ENCODE measurements at regions not wholly inside any gene's neighbourhood (a gene's known extent, or its start where the extent isn't known, plus 50 kb on each side); places are given as distances from the start of the nearest gene placed in this dataset.

DNA sequence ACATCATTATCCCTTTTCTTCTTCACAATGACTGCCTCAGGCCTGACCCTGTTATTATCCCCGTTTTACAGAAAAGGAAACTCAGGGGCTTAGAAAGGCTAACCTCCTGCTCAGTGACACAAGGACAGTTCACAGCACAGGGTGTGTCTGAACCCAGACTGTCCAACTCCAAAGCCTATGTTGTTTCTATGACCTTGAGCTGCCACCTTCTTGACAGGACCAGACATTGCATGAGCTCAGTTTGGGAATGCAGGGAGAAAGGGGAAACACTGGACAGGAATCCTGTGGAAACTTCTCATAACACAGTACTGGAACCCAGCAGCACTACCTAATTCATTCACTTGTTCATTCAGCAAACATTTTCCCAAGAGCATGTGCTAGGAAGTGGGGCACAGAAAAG is 472.8 kb downstream of the CDK5RAP2 start:
- Histone ChIP-seq H3K9ac (ENCODE audit: extremely low read depth, insufficient read length, low read length) (no peak overlapping the region), H4K20me1 (ENCODE audit: control insufficient read depth, insufficient read depth, insufficient read length) (no peaks in the 10 kb centered on the region), H3K79me1 (ENCODE audit: insufficient read depth, low read depth, low read length, poor library complexity, severe bottlenecking) (no peaks in the 10 kb centered on the region), H3K4ac (ENCODE audit: low read depth, low read length) (no peak overlapping the region), H2AFZ (ENCODE audit: low read length) (no peak overlapping the region), H3K79me2 (ENCODE audit: insufficient read depth, low read length) (no peaks in the 10 kb centered on the region), H2BK20ac (ENCODE audit: low read depth, low read length, poor library complexity, severe bottlenecking) (no peak overlapping the region), H3K23me2 (ENCODE audit: insufficient read length, low read depth, low read length, poor library complexity, severe bottlenecking) (no peaks in the 10 kb centered on the region), H2BK5ac (ENCODE audit: insufficient read length, low read length) (no peak overlapping the region), H3K9me3 (ENCODE audit: control insufficient read depth, low read depth, low read length) (no peaks in the 10 kb centered on the region), H3K27me3 (ENCODE audit: insufficient read depth, low read length) (no peaks in the 10 kb centered on the region), H3K14ac (ENCODE audit: insufficient read depth, low read length) (no peak overlapping the region), H2BK15ac (ENCODE audit: low read depth, low read length) (no peak overlapping the region), H3K4me1 (ENCODE audit: insufficient read depth, low read length) (no peaks in the 10 kb centered on the region), H4K8ac (replicated peaks; ENCODE audit: insufficient read length, low read depth, low read length) (no peak overlapping the region), H2BK120ac (ENCODE audit: low read depth, low read length, poor library complexity, severe bottlenecking) (no peak overlapping the region), H4K5ac (ENCODE audit: insufficient read length, low read depth, low read length) (no peak overlapping the region), H3K18ac (ENCODE audit: insufficient read length, low read depth, low read length) (no peak overlapping the region), H3K56ac (ENCODE audit: insufficient read length, low read depth, low read length) (no peak overlapping the region), H3K23ac (ENCODE audit: insufficient read length, low read depth, low read length) (no peak overlapping the region), H3T11ph (ENCODE audit: low read length) (no peak overlapping the region), H4K91ac (ENCODE audit: insufficient read length, low read depth, low read length) (no peak overlapping the region), H3K4me2 (ENCODE audit: insufficient read depth, insufficient read length, low read length) (no peak overlapping the region), H2BK12ac (ENCODE audit: insufficient read length, low read depth, low read length) (no peak overlapping the region), H2AK5ac (ENCODE audit: insufficient read length, low read length) (no peak overlapping the region), H3K27ac (ENCODE audit: insufficient read length, low read depth, low read length) (no peak overlapping the region)
- Mint-ChIP-seq H3K27me3 (ENCODE audit: low read depth) (no peaks in the 10 kb centered on the region), H3K36me3 (ENCODE audit: insufficient read depth in 1 of 3, low read depth in 3 of 3) (no peaks in the 10 kb centered on the region), H3K9me3 (no peaks in the 10 kb centered on the region), H3K27ac (peak overlapping the region in 1 of 3 experiments; percentile 14; a peak in 1 of 7 replicates), H3K4me1 (peaks cover 29 to 33% of the 10 kb centered on the region in 2 experiments), H3K4me3 (no peak overlapping the region)
- TF ChIP-seq, protein P1, sequence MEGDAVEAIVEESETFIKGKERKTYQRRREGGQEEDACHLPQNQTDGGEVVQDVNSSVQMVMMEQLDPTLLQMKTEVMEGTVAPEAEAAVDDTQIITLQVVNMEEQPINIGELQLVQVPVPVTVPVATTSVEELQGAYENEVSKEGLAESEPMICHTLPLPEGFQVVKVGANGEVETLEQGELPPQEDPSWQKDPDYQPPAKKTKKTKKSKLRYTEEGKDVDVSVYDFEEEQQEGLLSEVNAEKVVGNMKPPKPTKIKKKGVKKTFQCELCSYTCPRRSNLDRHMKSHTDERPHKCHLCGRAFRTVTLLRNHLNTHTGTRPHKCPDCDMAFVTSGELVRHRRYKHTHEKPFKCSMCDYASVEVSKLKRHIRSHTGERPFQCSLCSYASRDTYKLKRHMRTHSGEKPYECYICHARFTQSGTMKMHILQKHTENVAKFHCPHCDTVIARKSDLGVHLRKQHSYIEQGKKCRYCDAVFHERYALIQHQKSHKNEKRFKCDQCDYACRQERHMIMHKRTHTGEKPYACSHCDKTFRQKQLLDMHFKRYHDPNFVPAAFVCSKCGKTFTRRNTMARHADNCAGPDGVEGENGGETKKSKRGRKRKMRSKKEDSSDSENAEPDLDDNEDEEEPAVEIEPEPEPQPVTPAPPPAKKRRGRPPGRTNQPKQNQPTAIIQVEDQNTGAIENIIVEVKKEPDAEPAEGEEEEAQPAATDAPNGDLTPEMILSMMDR (conservative IDR thresholded peaks at IDR 0.05), result 0 out of 3 replicates have a peak, but pooled peaks have one; percentile 15
- no CpG with 5 or more reads among the region's 1 CpG for WGBS (ENCODE audit: extremely low coverage, insufficient read length, low lambda C conversion rate)
- no peak for DNase-seq

Measured in H9 (cell line).